Esophagus squamous epithelium (tissue), 4 donors: ENCODE measurements at regions not wholly inside any gene's neighbourhood (a gene's known extent, or its start where the extent isn't known, plus 50 kb on each side); places are given as distances from the start of the nearest gene placed in this dataset.

ENCODE experiments used
- CTCF ChIP-seq, 6 experiments: fragments of 450-650 bp in 4 of 6; fragments of 200-600 bp in 2 of 6; sonication (generic) in 2 of 6; IDR thresholded peaks; one replicate each; pipeline ENCODE4 v1.5.1; 2016 to 2019; ENCODE audit warnings: antibody characterized with exemption in 6 of 6, mild to moderate bottlenecking in 4 of 6, moderate library complexity in 4 of 6
- POLR2A ChIP-seq, 4 donors: fragments of 450-650 bp; IDR thresholded peaks; one replicate each; pipeline ENCODE4 v1.6.1; 2017; ENCODE audit warnings: antibody characterized with exemption in 4 of 4, mild to moderate bottlenecking in 4 of 4, moderate library complexity in 3 of 4

- TF ChIP-seq CTCF (IDR thresholded peaks at IDR 0.05), result no peak
- TF ChIP-seq POLR2A (IDR thresholded peaks at IDR 0.05), result no peak
Observed at GRCh38 chrX:45518552-45518951, 317.9 kb upstream of the DIPK2B start.
